ENCODE measurements at regions not wholly inside any gene's neighbourhood (a gene's known extent, or its start where the extent isn't known, plus 50 kb on each side); places are given as distances from the start of the nearest gene placed in this dataset.

DNA sequence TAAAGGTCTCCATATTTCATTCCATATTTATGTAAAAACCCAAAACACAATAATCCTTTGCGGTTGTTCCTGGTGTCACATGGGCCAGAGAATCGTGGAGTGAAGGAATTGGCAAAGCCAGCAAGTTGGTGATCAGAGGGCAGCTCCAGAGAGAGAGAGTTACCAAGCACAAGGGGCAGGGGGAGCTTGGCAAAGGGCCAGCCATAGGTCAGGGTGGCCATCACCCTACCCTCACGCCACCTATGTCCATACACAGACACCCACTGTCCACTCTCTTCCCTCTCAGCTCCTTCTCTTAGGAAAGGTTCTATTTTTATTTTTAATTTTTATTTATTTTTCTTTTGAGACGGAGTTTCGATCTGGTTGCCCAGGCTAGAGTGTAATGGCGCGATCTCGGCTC is 163.2 kb upstream of the JARID2 start:
- no peak overlapping the region for H3K27ac ChIP-seq (replicated peaks)

DNA sequence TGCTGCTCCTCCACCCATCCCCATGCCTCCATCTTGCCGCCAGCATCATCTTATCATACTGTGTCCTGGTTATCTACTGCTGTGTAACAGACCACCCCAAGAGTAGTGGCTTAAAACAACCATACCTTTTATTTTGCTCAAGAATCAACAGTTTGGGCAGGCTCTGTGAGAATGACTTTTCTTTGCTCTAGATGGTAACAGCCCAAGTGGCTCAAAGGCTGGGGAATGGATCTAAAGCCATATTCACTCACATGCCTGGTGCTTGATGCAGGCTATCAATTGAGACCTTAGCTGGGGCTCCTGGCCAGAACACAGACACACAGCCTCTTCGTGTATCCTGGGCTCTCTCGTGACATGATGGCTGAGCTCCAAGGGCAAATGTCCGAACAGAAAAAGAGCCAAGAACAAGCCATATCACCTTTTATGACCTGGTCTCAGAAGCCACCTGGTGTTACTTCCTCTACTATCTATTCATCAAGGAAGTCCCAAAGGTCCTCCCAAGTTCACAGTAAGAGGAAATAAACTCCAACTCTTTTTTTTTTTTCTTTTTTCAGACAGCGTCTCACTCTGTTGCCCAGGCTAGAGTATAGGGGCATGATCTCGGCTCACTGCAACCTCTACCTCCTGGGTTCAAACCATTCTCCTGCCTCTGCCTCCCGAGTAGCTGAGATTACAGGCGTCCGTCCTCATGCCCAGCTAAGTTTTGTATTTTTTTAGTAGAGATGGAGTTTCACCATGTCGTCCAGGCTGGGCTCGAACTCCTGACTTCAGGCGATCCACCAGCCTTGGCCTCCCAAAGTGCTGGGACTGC is 159.3 kb upstream of the JARID2 start:
- Histone ChIP-seq H3K4me3 (replicated peaks; ENCODE audit: insufficient read depth, low read length) (no peak overlapping the region), H3K27ac (replicated peaks) (peak overlapping the region; percentile 54), H3K27me3 (ENCODE audit: insufficient read depth, poor library complexity, severe bottlenecking) (no peaks in the 10 kb centered on the region)
- DNase-seq (ENCODE audit: low read depth in 1 of 2, low spot score in 1 of 2), result peak in 1 of 2 experiments; percentile 50
- no peak for TF ChIP-seq GABPA (IDR thresholded peaks at IDR 0.05; ENCODE audit: low read depth)
- TF ChIP-seq, protein P1, sequence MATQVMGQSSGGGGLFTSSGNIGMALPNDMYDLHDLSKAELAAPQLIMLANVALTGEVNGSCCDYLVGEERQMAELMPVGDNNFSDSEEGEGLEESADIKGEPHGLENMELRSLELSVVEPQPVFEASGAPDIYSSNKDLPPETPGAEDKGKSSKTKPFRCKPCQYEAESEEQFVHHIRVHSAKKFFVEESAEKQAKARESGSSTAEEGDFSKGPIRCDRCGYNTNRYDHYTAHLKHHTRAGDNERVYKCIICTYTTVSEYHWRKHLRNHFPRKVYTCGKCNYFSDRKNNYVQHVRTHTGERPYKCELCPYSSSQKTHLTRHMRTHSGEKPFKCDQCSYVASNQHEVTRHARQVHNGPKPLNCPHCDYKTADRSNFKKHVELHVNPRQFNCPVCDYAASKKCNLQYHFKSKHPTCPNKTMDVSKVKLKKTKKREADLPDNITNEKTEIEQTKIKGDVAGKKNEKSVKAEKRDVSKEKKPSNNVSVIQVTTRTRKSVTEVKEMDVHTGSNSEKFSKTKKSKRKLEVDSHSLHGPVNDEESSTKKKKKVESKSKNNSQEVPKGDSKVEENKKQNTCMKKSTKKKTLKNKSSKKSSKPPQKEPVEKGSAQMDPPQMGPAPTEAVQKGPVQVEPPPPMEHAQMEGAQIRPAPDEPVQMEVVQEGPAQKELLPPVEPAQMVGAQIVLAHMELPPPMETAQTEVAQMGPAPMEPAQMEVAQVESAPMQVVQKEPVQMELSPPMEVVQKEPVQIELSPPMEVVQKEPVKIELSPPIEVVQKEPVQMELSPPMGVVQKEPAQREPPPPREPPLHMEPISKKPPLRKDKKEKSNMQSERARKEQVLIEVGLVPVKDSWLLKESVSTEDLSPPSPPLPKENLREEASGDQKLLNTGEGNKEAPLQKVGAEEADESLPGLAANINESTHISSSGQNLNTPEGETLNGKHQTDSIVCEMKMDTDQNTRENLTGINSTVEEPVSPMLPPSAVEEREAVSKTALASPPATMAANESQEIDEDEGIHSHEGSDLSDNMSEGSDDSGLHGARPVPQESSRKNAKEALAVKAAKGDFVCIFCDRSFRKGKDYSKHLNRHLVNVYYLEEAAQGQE (IDR thresholded peaks at IDR 0.05; ENCODE audit: insufficient replicate concordance, low read depth), result no peak
- TF ChIP-seq, protein P2, sequence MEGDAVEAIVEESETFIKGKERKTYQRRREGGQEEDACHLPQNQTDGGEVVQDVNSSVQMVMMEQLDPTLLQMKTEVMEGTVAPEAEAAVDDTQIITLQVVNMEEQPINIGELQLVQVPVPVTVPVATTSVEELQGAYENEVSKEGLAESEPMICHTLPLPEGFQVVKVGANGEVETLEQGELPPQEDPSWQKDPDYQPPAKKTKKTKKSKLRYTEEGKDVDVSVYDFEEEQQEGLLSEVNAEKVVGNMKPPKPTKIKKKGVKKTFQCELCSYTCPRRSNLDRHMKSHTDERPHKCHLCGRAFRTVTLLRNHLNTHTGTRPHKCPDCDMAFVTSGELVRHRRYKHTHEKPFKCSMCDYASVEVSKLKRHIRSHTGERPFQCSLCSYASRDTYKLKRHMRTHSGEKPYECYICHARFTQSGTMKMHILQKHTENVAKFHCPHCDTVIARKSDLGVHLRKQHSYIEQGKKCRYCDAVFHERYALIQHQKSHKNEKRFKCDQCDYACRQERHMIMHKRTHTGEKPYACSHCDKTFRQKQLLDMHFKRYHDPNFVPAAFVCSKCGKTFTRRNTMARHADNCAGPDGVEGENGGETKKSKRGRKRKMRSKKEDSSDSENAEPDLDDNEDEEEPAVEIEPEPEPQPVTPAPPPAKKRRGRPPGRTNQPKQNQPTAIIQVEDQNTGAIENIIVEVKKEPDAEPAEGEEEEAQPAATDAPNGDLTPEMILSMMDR (IDR thresholded peaks at IDR 0.05; ENCODE audit: insufficient read depth, low read length), result no peak
- no peak for TF ChIP-seq SPI1 (IDR thresholded peaks at IDR 0.05; ENCODE audit: borderline replicate concordance, low read depth)
- no peak for TF ChIP-seq POLR2AphosphoS5 (IDR thresholded peaks at IDR 0.05; ENCODE audit: low read depth)

More for the DNA sequence above, 163.2 kb upstream of the JARID2 start:
- no peak for DNase-seq (ENCODE audit: low read depth in 1 of 2, low spot score in 1 of 2)
- no peaks in the 10 kb centered on the region for H3K27me3 ChIP-seq (ENCODE audit: insufficient read depth, poor library complexity, severe bottlenecking)
- H3K4me3 ChIP-seq (replicated peaks; ENCODE audit: insufficient read depth, low read length), result no peak overlapping the region
- TF ChIP-seq, protein P1 (IDR thresholded peaks at IDR 0.05; ENCODE audit: insufficient replicate concordance, low read depth), result no peak
- no peak for TF ChIP-seq GABPA (IDR thresholded peaks at IDR 0.05; ENCODE audit: low read depth)
- TF ChIP-seq, protein P2 (IDR thresholded peaks at IDR 0.05; ENCODE audit: insufficient read depth, low read length), result no peak
- TF ChIP-seq SPI1 (IDR thresholded peaks at IDR 0.05; ENCODE audit: borderline replicate concordance, low read depth), result no peak
- no peak for TF ChIP-seq POLR2AphosphoS5 (IDR thresholded peaks at IDR 0.05; ENCODE audit: low read depth)

DNA sequence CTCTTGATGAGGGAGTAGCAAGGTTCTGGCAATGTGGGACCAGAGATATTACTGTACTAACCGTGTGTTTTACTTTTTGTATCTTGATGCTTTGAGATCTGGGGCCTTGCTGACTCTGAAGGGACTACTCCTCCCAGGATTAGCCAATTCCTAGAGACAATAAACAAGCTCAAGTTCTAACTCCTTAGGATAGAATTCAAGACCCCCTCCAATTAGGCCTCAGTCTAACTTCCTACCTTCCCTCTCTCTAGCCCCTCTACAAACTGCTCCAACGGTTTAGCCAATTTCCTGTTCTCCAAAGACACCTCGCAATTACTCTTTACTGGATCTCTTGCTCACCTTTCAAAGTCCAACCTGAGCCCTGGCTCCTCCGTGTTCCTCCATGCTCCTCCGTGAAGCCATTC is 158.7 kb upstream of the JARID2 start:
- no peak overlapping the region for H3K4me3 ChIP-seq (replicated peaks; ENCODE audit: insufficient read depth, low read length)
- peak overlapping the region; percentile 54 for H3K27ac ChIP-seq (replicated peaks)
- DNase-seq (ENCODE audit: low read depth in 1 of 2, low spot score in 1 of 2), result no peak
- H3K27me3 ChIP-seq (ENCODE audit: insufficient read depth, poor library complexity, severe bottlenecking), result no peaks in the 10 kb centered on the region
- no peak for TF ChIP-seq POLR2AphosphoS5 (IDR thresholded peaks at IDR 0.05; ENCODE audit: low read depth)
- TF ChIP-seq, protein P1 (IDR thresholded peaks at IDR 0.05; ENCODE audit: insufficient replicate concordance, low read depth), result no peak
- TF ChIP-seq SPI1 (IDR thresholded peaks at IDR 0.05; ENCODE audit: borderline replicate concordance, low read depth), result no peak
- no peak for TF ChIP-seq GABPA (IDR thresholded peaks at IDR 0.05; ENCODE audit: low read depth)

All from HL-60 (cell line).